Skeletal muscle tissue (tissue), 3 donors: ENCODE measurements at regions not wholly inside any gene's neighbourhood (a gene's known extent, or its start where the extent isn't known, plus 50 kb on each side); places are given as distances from the start of the nearest gene placed in this dataset.

ENCODE experiments used
- H3K27ac ChIP-seq: one replicate; pipeline ENCODE4 v1.7.0; 2013; ENCODE audit warnings: mild to moderate bottlenecking, low read depth, low read length, inconsistent platforms
- H3K27me3 ChIP-seq, 3 donors: one replicate each; pipeline ENCODE4 v1.7.0; 2013; ENCODE audit warnings: low read length in 3 of 3; ENCODE audit not compliant: control insufficient read depth in 3 of 3, insufficient read depth in 3 of 3
- H3K36me3 ChIP-seq, 3 donors: one replicate each; pipeline ENCODE4 v1.7.0; 2013; ENCODE audit warnings: low read length in 3 of 3; ENCODE audit not compliant: control insufficient read depth in 3 of 3, insufficient read depth in 3 of 3
- H3K4me1 ChIP-seq, 3 donors: one replicate each; pipeline ENCODE4 v1.7.0; 2013; ENCODE audit warnings: low read length in 3 of 3, mild to moderate bottlenecking in 3 of 3; ENCODE audit not compliant: control insufficient read depth in 3 of 3, insufficient read depth in 3 of 3
- H3K4me3 ChIP-seq, 3 donors: one replicate each; pipeline ENCODE4 v1.7.0; 2013; ENCODE audit warnings: low read length in 3 of 3
- H3K9ac ChIP-seq, 3 donors: one replicate each; pipeline ENCODE4 v1.7.0; 2013; ENCODE audit warnings: low read length in 3 of 3, mild to moderate bottlenecking in 3 of 3, moderate library complexity in 2 of 3, low read depth in 1 of 3
- H3K9me3 ChIP-seq, 3 donors: one replicate each; pipeline ENCODE4 v1.7.0; 2013; ENCODE audit warnings: low read length in 3 of 3; ENCODE audit not compliant: control insufficient read depth in 3 of 3
- donor health status: Osteomylitis.

- H3K9me3 ChIP-seq: no peaks in the 10 kb centered on the region
- no peaks in the 10 kb centered on the region for H3K36me3 ChIP-seq
- no peak overlapping the region for H3K27ac ChIP-seq
- no peak overlapping the region for H3K4me3 ChIP-seq
- no peak overlapping the region for H3K9ac ChIP-seq
- H3K27me3 ChIP-seq: no peaks in the 10 kb centered on the region
- no peaks in the 10 kb centered on the region for H3K4me1 ChIP-seq
These were observed 223.5 kb upstream of the SLC10A2 start for GRCh38 chr13:103289681-103290080.

GRCh38 chr13:103288114-103288513 is 221.9 kb upstream of the SLC10A2 start:
- Histone ChIP-seq H3K27me3 (peaks cover 0 to under 1% (median 0%) of the 10 kb centered on the region in 3 donors), H3K9ac (no peak overlapping the region), H3K9me3 (no peaks in the 10 kb centered on the region), H3K36me3 (no peaks in the 10 kb centered on the region), H3K4me3 (no peak overlapping the region), H3K27ac (no peak overlapping the region), H3K4me1 (no peaks in the 10 kb centered on the region)

GRCh38 chr13:103287659-103288058 is 221.4 kb upstream of the SLC10A2 start:
- Histone ChIP-seq H3K4me1 (no peaks in the 10 kb centered on the region), H3K9ac (no peak overlapping the region), H3K36me3 (no peaks in the 10 kb centered on the region), H3K27ac (no peak overlapping the region), H3K4me3 (no peak overlapping the region), H3K9me3 (no peaks in the 10 kb centered on the region), H3K27me3 (peaks cover 0 to 2% (median 0%) of the 10 kb centered on the region in 3 donors)

- no peaks in the 10 kb centered on the region for H3K9me3 ChIP-seq
- no peak overlapping the region for H3K27ac ChIP-seq
- H3K4me3 ChIP-seq: no peak overlapping the region
- H3K9ac ChIP-seq: no peak overlapping the region
- no peaks in the 10 kb centered on the region for H3K4me1 ChIP-seq
- no peaks in the 10 kb centered on the region for H3K36me3 ChIP-seq
- peaks cover 0 to 2% (median 0%) of the 10 kb centered on the region in 3 donors for H3K27me3 ChIP-seq
These were observed 218.2 kb upstream of the SLC10A2 start for GRCh38 chr13:103284466-103284865.

- peaks cover 0 to 2% (median 0%) of the 10 kb centered on the region in 3 donors for H3K27me3 ChIP-seq
- no peaks in the 10 kb centered on the region for H3K9me3 ChIP-seq
- H3K27ac ChIP-seq: no peak overlapping the region
- H3K4me1 ChIP-seq: no peaks in the 10 kb centered on the region
- H3K36me3 ChIP-seq: no peaks in the 10 kb centered on the region
- H3K9ac ChIP-seq: no peak overlapping the region
- no peak overlapping the region for H3K4me3 ChIP-seq
These were observed 217.2 kb upstream of the SLC10A2 start for GRCh38 chr13:103283451-103283820.

GRCh38 chr13:103282571-103283450 is 216.6 kb upstream of the SLC10A2 start:
- Histone ChIP-seq H3K9ac (peak overlapping the region in 1 of 3 donors; percentile 12), H3K4me3 (no peak overlapping the region), H3K9me3 (no peaks in the 10 kb centered on the region)

GRCh38 chr13:103277959-103278694 is 211.9 kb upstream of the SLC10A2 start:
- Histone ChIP-seq H3K27me3 (peaks cover 0 to 2% (median 0%) of the 10 kb centered on the region in 3 donors), H3K4me3 (no peak overlapping the region), H3K9ac (no peak overlapping the region), H3K4me1 (no peaks in the 10 kb centered on the region), H3K36me3 (no peaks in the 10 kb centered on the region), H3K9me3 (no peaks in the 10 kb centered on the region), H3K27ac (no peak overlapping the region)

More at GRCh38 chr13:103282571-103283450, 216.6 kb upstream of the SLC10A2 start:
- no peak overlapping the region for H3K27ac ChIP-seq
- no peaks in the 10 kb centered on the region for H3K36me3 ChIP-seq
- no peaks in the 10 kb centered on the region for H3K4me1 ChIP-seq
- peaks cover 0 to 2% (median 0%) of the 10 kb centered on the region in 3 donors for H3K27me3 ChIP-seq

- Histone ChIP-seq H3K27me3 (no peaks in the 10 kb centered on the region), H3K9ac (no peak overlapping the region), H3K27ac (no peak overlapping the region), H3K9me3 (no peaks in the 10 kb centered on the region), H3K36me3 (no peaks in the 10 kb centered on the region), H3K4me1 (no peaks in the 10 kb centered on the region), H3K4me3 (no peak overlapping the region)
These were observed 210.7 kb upstream of the SLC10A2 start for GRCh38 chr13:103276775-103277498.

GRCh38 chr13:103275722-103276121 is 209.5 kb upstream of the SLC10A2 start:
- no peaks in the 10 kb centered on the region for H3K9me3 ChIP-seq
- H3K27me3 ChIP-seq: no peaks in the 10 kb centered on the region
- no peak overlapping the region for H3K4me3 ChIP-seq
- no peak overlapping the region for H3K27ac ChIP-seq
- no peaks in the 10 kb centered on the region for H3K4me1 ChIP-seq
- H3K36me3 ChIP-seq: no peaks in the 10 kb centered on the region
- no peak overlapping the region for H3K9ac ChIP-seq
